Parathyroid adenoma (tissue), 2 donors: ENCODE measurements at regions not wholly inside any gene's neighbourhood (a gene's known extent, or its start where the extent isn't known, plus 50 kb on each side); places are given as distances from the start of the nearest gene placed in this dataset.

ENCODE experiments used
- H2AFZ ChIP-seq: fragments of 300-600 bp; sonication (generic); one replicate; pipeline ENCODE4 v1.7.0; 2017; ENCODE audit warnings: antibody characterized with exemption, mild to moderate bottlenecking
- H3K27ac ChIP-seq: fragments of 300-600 bp; sonication (generic); one replicate; pipeline ENCODE4 v1.7.0; 2017
- H3K27me3 ChIP-seq: fragments of 300-600 bp; sonication (generic); one replicate; pipeline ENCODE4 v1.7.0; 2017; ENCODE audit warnings: low read length; ENCODE audit not compliant: control insufficient read depth, insufficient read depth
- H3K36me3 ChIP-seq: fragments of 300-600 bp; sonication (generic); one replicate; pipeline ENCODE4 v1.7.0; 2017; ENCODE audit warnings: low read length; ENCODE audit not compliant: control insufficient read depth, insufficient read depth
- H3K4me1 ChIP-seq: fragments of 300-600 bp; sonication (generic); one replicate; pipeline ENCODE4 v1.7.0; 2017; ENCODE audit warnings: control low read depth
- H3K4me2 ChIP-seq: fragments of 300-600 bp; sonication (generic); one replicate; pipeline ENCODE4 v1.7.0; 2017; ENCODE audit warnings: low read length
- H3K4me3 ChIP-seq: fragments of 300-600 bp; sonication (generic); one replicate; pipeline ENCODE4 v1.7.0; 2017; ENCODE audit warnings: low read depth, low read length
- H3K79me2 ChIP-seq: fragments of 300-600 bp; sonication (generic); one replicate; pipeline ENCODE4 v1.7.0; 2017; ENCODE audit warnings: control low read depth
- H3K9ac ChIP-seq: fragments of 300-600 bp; sonication (generic); one replicate; pipeline ENCODE4 v1.7.0; 2017; ENCODE audit warnings: mild to moderate bottlenecking
- H3K9me3 ChIP-seq: fragments of 300-600 bp; sonication (generic); one replicate; pipeline ENCODE4 v1.7.0; 2017; ENCODE audit warnings: low read length; ENCODE audit not compliant: control insufficient read depth
- TF ChIP-seq, protein P1 (sequence below): fragments of 300-600 bp; sonication (generic); IDR thresholded peaks from one replicate; pipeline ENCODE4 v1.7.0; 2017; ENCODE audit warnings: antibody characterized with exemption, mild to moderate bottlenecking
- donor health status: primary hyperparathyroidism.

- H3K9ac ChIP-seq, result no peak overlapping the region
- no peaks in the 10 kb centered on the region for H3K27me3 ChIP-seq
- H3K4me3 ChIP-seq, result no peak overlapping the region
- TF ChIP-seq, protein P1, sequence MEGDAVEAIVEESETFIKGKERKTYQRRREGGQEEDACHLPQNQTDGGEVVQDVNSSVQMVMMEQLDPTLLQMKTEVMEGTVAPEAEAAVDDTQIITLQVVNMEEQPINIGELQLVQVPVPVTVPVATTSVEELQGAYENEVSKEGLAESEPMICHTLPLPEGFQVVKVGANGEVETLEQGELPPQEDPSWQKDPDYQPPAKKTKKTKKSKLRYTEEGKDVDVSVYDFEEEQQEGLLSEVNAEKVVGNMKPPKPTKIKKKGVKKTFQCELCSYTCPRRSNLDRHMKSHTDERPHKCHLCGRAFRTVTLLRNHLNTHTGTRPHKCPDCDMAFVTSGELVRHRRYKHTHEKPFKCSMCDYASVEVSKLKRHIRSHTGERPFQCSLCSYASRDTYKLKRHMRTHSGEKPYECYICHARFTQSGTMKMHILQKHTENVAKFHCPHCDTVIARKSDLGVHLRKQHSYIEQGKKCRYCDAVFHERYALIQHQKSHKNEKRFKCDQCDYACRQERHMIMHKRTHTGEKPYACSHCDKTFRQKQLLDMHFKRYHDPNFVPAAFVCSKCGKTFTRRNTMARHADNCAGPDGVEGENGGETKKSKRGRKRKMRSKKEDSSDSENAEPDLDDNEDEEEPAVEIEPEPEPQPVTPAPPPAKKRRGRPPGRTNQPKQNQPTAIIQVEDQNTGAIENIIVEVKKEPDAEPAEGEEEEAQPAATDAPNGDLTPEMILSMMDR, result no peak
- no peaks in the 10 kb centered on the region for H3K9me3 ChIP-seq
- no peak overlapping the region for H2AFZ ChIP-seq
- no peak overlapping the region for H3K27ac ChIP-seq
- no peak overlapping the region for H3K4me2 ChIP-seq
- no peaks in the 10 kb centered on the region for H3K4me1 ChIP-seq
- H3K36me3 ChIP-seq, result no peaks in the 10 kb centered on the region
- no peaks in the 10 kb centered on the region for H3K79me2 ChIP-seq
Observed at GRCh38 chr12:43179486-43179885, 372.5 kb downstream of the ADAMTS20 start.

DNA sequence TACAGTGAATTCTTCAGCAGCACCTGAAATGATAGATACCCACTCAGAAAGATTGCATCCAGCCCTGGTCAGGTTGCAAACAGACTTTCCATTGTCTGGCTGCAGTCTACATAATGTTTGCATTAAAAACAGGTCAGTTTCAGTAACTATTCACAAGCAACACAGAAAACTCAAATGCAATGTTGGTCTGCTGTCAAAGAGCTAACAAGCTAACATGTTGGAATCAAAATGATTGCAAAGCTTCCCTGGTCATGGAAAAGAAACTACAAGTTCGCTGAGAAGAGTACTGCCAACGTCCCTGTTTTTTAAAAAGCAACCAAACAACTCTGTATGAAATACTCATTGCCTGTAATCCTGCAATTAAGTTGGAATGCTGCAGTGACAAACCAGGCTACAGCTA lies 374.7 kb downstream of the ADAMTS20 start:
- Histone ChIP-seq H3K9ac (no peak overlapping the region), H3K9me3 (no peaks in the 10 kb centered on the region), H2AFZ (no peak overlapping the region), H3K4me1 (no peaks in the 10 kb centered on the region), H3K4me3 (no peak overlapping the region), H3K27ac (no peak overlapping the region), H3K79me2 (no peaks in the 10 kb centered on the region), H3K27me3 (no peaks in the 10 kb centered on the region), H3K36me3 (no peaks in the 10 kb centered on the region), H3K4me2 (no peak overlapping the region)
- TF ChIP-seq, protein P1, result no peak

- H3K9me3 ChIP-seq, result no peaks in the 10 kb centered on the region
- no peak overlapping the region for H3K9ac ChIP-seq
- H3K79me2 ChIP-seq, result no peaks in the 10 kb centered on the region
- H3K27ac ChIP-seq, result no peak overlapping the region
- no peak overlapping the region for H3K4me3 ChIP-seq
- H3K4me1 ChIP-seq, result no peaks in the 10 kb centered on the region
- H2AFZ ChIP-seq, result no peak overlapping the region
- no peak overlapping the region for H3K4me2 ChIP-seq
- no peaks in the 10 kb centered on the region for H3K27me3 ChIP-seq
- H3K36me3 ChIP-seq, result no peaks in the 10 kb centered on the region
- TF ChIP-seq, protein P1, result no peak
Observed at GRCh38 chr12:43169115-43169681, 382.8 kb downstream of the ADAMTS20 start.

GRCh38 chr12:43167691-43168090 lies 384.3 kb downstream of the ADAMTS20 start:
- Histone ChIP-seq H2AFZ (no peak overlapping the region), H3K79me2 (no peaks in the 10 kb centered on the region), H3K27me3 (no peaks in the 10 kb centered on the region), H3K4me3 (no peak overlapping the region), H3K4me2 (no peak overlapping the region), H3K9ac (no peak overlapping the region), H3K4me1 (no peaks in the 10 kb centered on the region), H3K27ac (no peak overlapping the region), H3K9me3 (no peaks in the 10 kb centered on the region), H3K36me3 (no peaks in the 10 kb centered on the region)
- TF ChIP-seq, protein P1, result no peak

GRCh38 chr12:43165351-43165750 lies 386.7 kb downstream of the ADAMTS20 start:
- Histone ChIP-seq H3K27ac (no peak overlapping the region), H3K9me3 (no peaks in the 10 kb centered on the region), H3K4me2 (no peak overlapping the region), H3K4me3 (no peak overlapping the region), H3K36me3 (no peaks in the 10 kb centered on the region), H3K79me2 (no peaks in the 10 kb centered on the region), H2AFZ (no peak overlapping the region), H3K27me3 (no peaks in the 10 kb centered on the region), H3K9ac (no peak overlapping the region), H3K4me1 (no peaks in the 10 kb centered on the region)
- TF ChIP-seq, protein P1, result no peak
